ENCODE measurements at regions not wholly inside any gene's neighbourhood (a gene's known extent, or its start where the extent isn't known, plus 50 kb on each side); places are given as distances from the start of the nearest gene placed in this dataset.

DNA sequence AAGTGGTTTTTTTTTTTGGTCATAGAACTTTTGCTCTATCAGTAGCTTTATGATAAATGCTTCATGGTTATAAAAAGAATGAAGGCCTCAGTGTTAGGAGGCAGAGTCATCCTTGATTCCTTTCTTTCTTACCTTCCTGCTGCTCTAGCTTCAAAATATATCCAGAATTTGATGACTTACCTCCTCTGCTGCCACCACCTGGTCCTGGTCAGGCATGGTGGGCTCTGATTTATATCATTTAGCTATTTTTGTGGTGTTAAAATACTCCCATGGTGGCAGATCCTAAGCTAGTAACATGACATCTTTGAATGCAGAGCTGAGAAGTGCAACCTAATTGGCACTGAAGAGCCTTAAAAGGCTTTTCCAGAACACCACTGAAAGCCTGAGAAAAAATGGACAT is 508.8 kb upstream of the CDH8 start:
- Mint-ChIP-seq H3K27ac (no peak overlapping the region), H3K27me3 (no peaks in the 10 kb centered on the region), H3K9me3 (peaks cover 13% of the 10 kb centered on the region), H3K4me3 (no peak overlapping the region), H3K4me1 (ENCODE audit: low read depth) (no peaks in the 10 kb centered on the region), H3K36me3 (ENCODE audit: low read depth) (no peaks in the 10 kb centered on the region)
- Histone ChIP-seq H3K36me3 (ENCODE audit: insufficient read depth, low read length) (no peaks in the 10 kb centered on the region), H3K4me1 (ENCODE audit: insufficient read depth, low read length) (no peaks in the 10 kb centered on the region), H3K4me3 (ENCODE audit: low read length) (no peak overlapping the region), H3K9me3 (ENCODE audit: control insufficient read depth in 1 of 2, insufficient read depth in 1 of 2, low read length in 2 of 2) (peaks cover 0 to 30% of the 10 kb centered on the region in 2 experiments), H3K27me3 (ENCODE audit: control insufficient read depth in 1 of 2, insufficient read depth in 2 of 2, low read length in 2 of 2) (no peaks in the 10 kb centered on the region), H3K27ac (ENCODE audit: low read depth in 1 of 2, low read length in 2 of 2) (no peak overlapping the region)
- DNase-seq, result no peak
- intact Hi-C loops (cut with DNase I, micrococcal nuclease), result no loop called here
- ChIA-PET CTCF (no interaction called here), POLR2A (no interaction called here)
- no peak for ATAC-seq (ENCODE audit: poor library complexity)
- TF ChIP-seq CTCF (IDR thresholded peaks at IDR 0.05), result no peak

DNA sequence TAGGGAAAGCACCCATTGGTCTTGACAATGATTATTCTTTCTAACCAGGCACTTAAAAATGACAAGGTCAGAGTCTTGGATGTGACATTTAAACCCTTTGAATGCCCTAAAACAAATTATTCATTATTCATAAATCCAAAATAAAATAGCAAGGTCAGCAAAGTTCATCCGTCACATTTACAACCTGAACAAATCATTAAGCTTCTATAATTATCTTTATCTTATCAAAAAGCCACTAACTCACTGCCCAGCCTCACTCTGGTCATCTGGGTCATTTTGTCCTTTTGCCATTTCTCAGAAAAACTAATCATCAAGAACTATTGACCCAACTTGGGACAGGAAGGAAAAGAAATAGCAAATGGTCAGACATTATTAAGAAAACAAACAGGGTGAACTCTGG is 507.3 kb upstream of the CDH8 start:
- no peak overlapping the region for H3K27ac Mint-ChIP-seq
- ChIA-PET CTCF (no interaction called here), POLR2A (no interaction called here)
- no peaks in the 10 kb centered on the region for H3K27me3 ChIP-seq (ENCODE audit: control insufficient read depth in 1 of 2, insufficient read depth in 2 of 2, low read length in 2 of 2)
- ATAC-seq (ENCODE audit: poor library complexity) (no peak), DNase-seq (no peak)
- H3K4me3 Mint-ChIP-seq, result no peak overlapping the region
- intact Hi-C loops (cut with DNase I, micrococcal nuclease), result no loop called here
- no peaks in the 10 kb centered on the region for H3K4me1 Mint-ChIP-seq (ENCODE audit: low read depth)
- no peaks in the 10 kb centered on the region for H3K4me1 ChIP-seq (ENCODE audit: insufficient read depth, low read length)
- no peaks in the 10 kb centered on the region for H3K27me3 Mint-ChIP-seq
- no peak overlapping the region for H3K27ac ChIP-seq (ENCODE audit: low read depth in 1 of 2, low read length in 2 of 2)
- H3K9me3 Mint-ChIP-seq, result peaks cover 15% of the 10 kb centered on the region
- H3K36me3 Mint-ChIP-seq (ENCODE audit: low read depth), result no peaks in the 10 kb centered on the region
- no peaks in the 10 kb centered on the region for H3K36me3 ChIP-seq (ENCODE audit: insufficient read depth, low read length)
- peaks cover 0 to 32% of the 10 kb centered on the region in 2 experiments for H3K9me3 ChIP-seq (ENCODE audit: control insufficient read depth in 1 of 2, insufficient read depth in 1 of 2, low read length in 2 of 2)
- no peak for TF ChIP-seq CTCF (IDR thresholded peaks at IDR 0.05)
- no peak overlapping the region for H3K4me3 ChIP-seq (ENCODE audit: low read length)

- POLR2A ChIA-PET, result no interaction called here
- CTCF ChIA-PET, result no interaction called here
- no peaks in the 10 kb centered on the region for H3K36me3 Mint-ChIP-seq (ENCODE audit: low read depth)
Observed at GRCh38 chr16:62539657-62540056, 503.4 kb upstream of the CDH8 start.

More at GRCh38 chr16:62539657-62540056, 503.4 kb upstream of the CDH8 start:
- no peak for ATAC-seq (ENCODE audit: poor library complexity)
- Mint-ChIP-seq H3K27ac (no peak overlapping the region), H3K9me3 (peaks cover 19% of the 10 kb centered on the region), H3K4me1 (ENCODE audit: low read depth) (no peaks in the 10 kb centered on the region), H3K27me3 (no peaks in the 10 kb centered on the region), H3K4me3 (no peak overlapping the region)
- H3K27me3 ChIP-seq (ENCODE audit: control insufficient read depth in 1 of 2, insufficient read depth in 2 of 2, low read length in 2 of 2), result no peaks in the 10 kb centered on the region
- no peak overlapping the region for H3K4me3 ChIP-seq (ENCODE audit: low read length)
- intact Hi-C loops (cut with DNase I, micrococcal nuclease), result no loop called here
- peaks cover 0 to 27% of the 10 kb centered on the region in 2 experiments for H3K9me3 ChIP-seq (ENCODE audit: control insufficient read depth in 1 of 2, insufficient read depth in 1 of 2, low read length in 2 of 2)
- H3K4me1 ChIP-seq (ENCODE audit: insufficient read depth, low read length), result no peaks in the 10 kb centered on the region
- no peak overlapping the region for H3K27ac ChIP-seq (ENCODE audit: low read depth in 1 of 2, low read length in 2 of 2)
- H3K36me3 ChIP-seq (ENCODE audit: insufficient read depth, low read length), result no peaks in the 10 kb centered on the region
- no peak for TF ChIP-seq CTCF (IDR thresholded peaks at IDR 0.05)
- no peak for DNase-seq

Measured in CD4-positive, alpha-beta T cell (primary cell).